ENCODE measurements at regions not wholly inside any gene's neighbourhood (a gene's known extent, or its start where the extent isn't known, plus 50 kb on each side); places are given as distances from the start of the nearest gene placed in this dataset.

- no peak for TF ChIP-seq CTCF (conservative IDR thresholded peaks at IDR 0.05; ENCODE audit: low read length)
Observed at GRCh38 chr13:42409551-42409950, 137.6 kb downstream of the AKAP11 start.

GRCh38 chr13:42412812-42413483 is 141.0 kb downstream of the AKAP11 start:
- TF ChIP-seq CTCF (conservative IDR thresholded peaks at IDR 0.05; ENCODE audit: low read length): no peak
- H3K4me3 ChIP-seq (ENCODE audit: low read length): no peak overlapping the region
- DNase-seq (ENCODE audit: low read depth): no peak

More at GRCh38 chr13:42409551-42409950, 137.6 kb downstream of the AKAP11 start:
- no peak for DNase-seq (ENCODE audit: low read depth)
- H3K4me3 ChIP-seq (ENCODE audit: low read length): no peak overlapping the region

GRCh38 chr13:42413484-42413815 is 141.5 kb downstream of the AKAP11 start:
- H3K4me3 ChIP-seq (ENCODE audit: low read length): no peak overlapping the region
- no peak for TF ChIP-seq CTCF (conservative IDR thresholded peaks at IDR 0.05; ENCODE audit: low read length)
- no peak for DNase-seq (ENCODE audit: low read depth)

- no peak for DNase-seq (ENCODE audit: low read depth)
- no peak overlapping the region for H3K4me3 ChIP-seq (ENCODE audit: low read length)
- TF ChIP-seq CTCF (conservative IDR thresholded peaks at IDR 0.05; ENCODE audit: low read length): no peak
Observed at GRCh38 chr13:42417626-42418025, 145.7 kb downstream of the AKAP11 start.

GRCh38 chr13:42418184-42418583 is 146.2 kb downstream of the AKAP11 start:
- no peak overlapping the region for H3K4me3 ChIP-seq (ENCODE audit: low read length)
- no peak for DNase-seq (ENCODE audit: low read depth)
- no peak for TF ChIP-seq CTCF (conservative IDR thresholded peaks at IDR 0.05; ENCODE audit: low read length)

GRCh38 chr13:42420304-42420703 is 148.4 kb downstream of the AKAP11 start:
- H3K4me3 ChIP-seq (ENCODE audit: low read length): no peak overlapping the region
- TF ChIP-seq CTCF (conservative IDR thresholded peaks at IDR 0.05; ENCODE audit: low read length): no peak
- no peak for DNase-seq (ENCODE audit: low read depth)

GRCh38 chr13:42422681-42423080 is 150.7 kb downstream of the AKAP11 start:
- no peak overlapping the region for H3K4me3 ChIP-seq (ENCODE audit: low read length)
- no peak for TF ChIP-seq CTCF (conservative IDR thresholded peaks at IDR 0.05; ENCODE audit: low read length)
- no peak for DNase-seq (ENCODE audit: low read depth)
